ENCODE measurements at regions not wholly inside any gene's neighbourhood (a gene's known extent, or its start where the extent isn't known, plus 50 kb on each side); places are given as distances from the start of the nearest gene placed in this dataset.

DNA sequence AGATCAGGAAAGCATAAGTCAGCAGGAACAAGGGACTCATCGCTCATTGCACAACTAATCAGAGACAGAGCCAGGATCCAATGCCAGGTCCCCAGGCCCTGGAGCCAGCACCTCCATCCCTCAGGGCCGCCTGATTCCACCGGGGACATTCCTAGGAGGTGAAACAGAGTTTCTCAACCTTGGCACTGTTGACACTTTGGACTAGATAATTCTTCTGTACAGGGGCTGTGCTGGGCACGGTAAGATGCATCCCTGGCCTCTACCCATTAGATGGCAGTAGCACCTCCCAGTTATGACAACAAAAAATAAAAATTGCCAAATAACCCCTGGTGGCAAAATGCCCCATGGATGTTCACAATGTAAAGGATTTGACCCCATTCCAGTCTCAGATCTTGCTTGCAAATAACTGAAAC, 127.7 kb downstream of the MTHFS start (continued):
- TF ChIP-seq ZBTB49 (tag by site-specific recombination; IDR thresholded peaks at IDR 0.05; ENCODE audit: low read depth) (no peak), KLF10 (tag by site-specific recombination; IDR thresholded peaks at IDR 0.05) (no peak), ZNF660 (tag by site-specific recombination; IDR thresholded peaks at IDR 0.05) (no peak), ZNF239 (tag by site-specific recombination; IDR thresholded peaks at IDR 0.05) (no peak), GLI2 (tag by site-specific recombination; IDR thresholded peaks at IDR 0.05; ENCODE audit: borderline replicate concordance, low read depth) (no peak), ZNF501 (tag by site-specific recombination; IDR thresholded peaks at IDR 0.05) (no peak), ZFP41 (tag by site-specific recombination; IDR thresholded peaks at IDR 0.05; ENCODE audit: borderline replicate concordance) (no peak)

DNA sequence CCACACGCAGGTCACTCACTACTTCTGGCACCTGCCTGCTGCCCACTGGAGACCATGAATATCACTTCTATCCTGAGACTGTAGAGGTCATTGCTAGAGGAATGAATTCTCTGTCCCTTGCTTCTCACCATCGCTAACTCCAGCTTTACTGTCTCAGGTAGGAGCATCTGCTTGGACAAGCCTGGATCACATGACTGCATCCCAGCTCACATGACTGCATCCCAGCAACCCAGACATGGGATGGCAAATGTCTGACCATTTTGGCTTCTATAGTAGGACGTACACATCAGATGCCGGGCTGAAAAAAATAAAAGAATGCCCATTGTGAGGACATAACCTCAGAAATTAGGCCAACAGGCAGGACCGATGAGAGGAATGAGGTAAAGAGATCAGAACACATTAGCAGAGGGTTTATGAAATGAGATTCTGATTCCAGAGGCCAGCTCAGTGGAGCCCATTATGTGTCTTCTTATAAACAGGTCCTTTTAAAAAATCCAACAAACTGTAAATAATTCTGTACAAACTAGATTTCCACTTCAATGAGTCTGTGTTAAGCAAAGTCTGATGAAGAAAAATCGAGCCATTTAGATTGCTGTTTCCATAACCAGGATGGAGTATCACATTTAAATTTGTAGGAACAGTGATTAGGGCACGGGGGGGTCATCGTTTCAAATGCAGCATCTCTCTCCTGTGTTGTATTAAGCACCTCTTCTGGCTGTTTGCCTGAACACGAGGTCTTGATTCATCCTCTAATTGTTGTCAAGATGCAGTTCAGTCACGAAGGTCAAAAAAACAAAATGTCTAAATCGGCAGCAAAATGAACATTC, 126.7 kb downstream of the MTHFS start:
- Histone ChIP-seq H3K27ac (ENCODE audit: extremely low read depth, low read depth, low read length) (no peak overlapping the region), H3K4me3 (ENCODE audit: low read depth, low read length) (no peak overlapping the region), H3K9me3 (ENCODE audit: control insufficient read depth, insufficient read depth, low read depth, low read length) (no peaks in the 10 kb centered on the region), H3K36me3 (ENCODE audit: control insufficient read depth in 2 of 2, insufficient read depth in 1 of 2, low read length in 2 of 2) (no peaks in the 10 kb centered on the region), H3K4me1 (ENCODE audit: control insufficient read depth, insufficient read depth, low read length) (no peaks in the 10 kb centered on the region)
- TF ChIP-seq ZNF132 (tag by site-specific recombination; IDR thresholded peaks at IDR 0.05; ENCODE audit: borderline replicate concordance) = no peak
- TF ChIP-seq, protein P1, sequence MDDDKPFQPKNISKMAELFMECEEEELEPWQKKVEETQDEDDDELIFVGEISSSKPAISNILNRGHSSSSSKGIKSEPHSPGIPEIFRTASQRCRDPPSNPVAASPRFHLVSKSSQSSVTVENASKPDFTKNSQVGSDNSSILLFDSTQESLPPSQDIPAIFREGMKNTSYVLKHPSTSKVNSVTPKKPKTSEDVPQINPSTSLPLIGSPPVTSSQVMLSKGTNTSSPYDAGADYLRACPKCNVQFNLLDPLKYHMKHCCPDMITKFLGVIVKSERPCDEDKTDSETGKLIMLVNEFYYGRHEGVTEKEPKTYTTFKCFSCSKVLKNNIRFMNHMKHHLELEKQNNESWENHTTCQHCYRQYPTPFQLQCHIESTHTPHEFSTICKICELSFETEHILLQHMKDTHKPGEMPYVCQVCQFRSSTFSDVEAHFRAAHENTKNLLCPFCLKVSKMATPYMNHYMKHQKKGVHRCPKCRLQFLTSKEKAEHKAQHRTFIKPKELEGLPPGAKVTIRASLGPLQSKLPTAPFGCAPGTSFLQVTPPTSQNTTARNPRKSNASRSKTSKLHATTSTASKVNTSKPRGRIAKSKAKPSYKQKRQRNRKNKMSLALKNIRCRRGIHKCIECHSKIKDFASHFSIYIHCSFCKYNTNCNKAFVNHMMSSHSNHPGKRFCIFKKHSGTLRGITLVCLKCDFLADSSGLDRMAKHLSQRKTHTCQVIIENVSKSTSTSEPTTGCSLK (tag by site-specific recombination; IDR thresholded peaks at IDR 0.05) = no peak
- no peak for TF ChIP-seq ZFP37 (tag by site-specific recombination; IDR thresholded peaks at IDR 0.05)
- no peak for TF ChIP-seq IKZF3 (tag by site-specific recombination; IDR thresholded peaks at IDR 0.05)
- no peak for TF ChIP-seq SCRT2 (tag by site-specific recombination; IDR thresholded peaks at IDR 0.05)
- TF ChIP-seq ZBTB48 (tag by site-specific recombination; IDR thresholded peaks at IDR 0.05) = no peak
- TF ChIP-seq SALL2 (tag by site-specific recombination; IDR thresholded peaks at IDR 0.05; ENCODE audit: borderline replicate concordance) = no peak
- no peak for TF ChIP-seq GFI1B (tag by site-specific recombination; IDR thresholded peaks at IDR 0.05)
- no peak for TF ChIP-seq TSHZ1 (tag by site-specific recombination; IDR thresholded peaks at IDR 0.05; ENCODE audit: borderline replicate concordance)
- no peak for TF ChIP-seq KLF16 (tag by site-specific recombination; IDR thresholded peaks at IDR 0.05)
- TF ChIP-seq ZNF146 (tag by site-specific recombination; IDR thresholded peaks at IDR 0.05) = no peak
- no peak for TF ChIP-seq ZNF221 (tag by site-specific recombination; IDR thresholded peaks at IDR 0.05; ENCODE audit: borderline replicate concordance)
- TF ChIP-seq, protein P2, sequence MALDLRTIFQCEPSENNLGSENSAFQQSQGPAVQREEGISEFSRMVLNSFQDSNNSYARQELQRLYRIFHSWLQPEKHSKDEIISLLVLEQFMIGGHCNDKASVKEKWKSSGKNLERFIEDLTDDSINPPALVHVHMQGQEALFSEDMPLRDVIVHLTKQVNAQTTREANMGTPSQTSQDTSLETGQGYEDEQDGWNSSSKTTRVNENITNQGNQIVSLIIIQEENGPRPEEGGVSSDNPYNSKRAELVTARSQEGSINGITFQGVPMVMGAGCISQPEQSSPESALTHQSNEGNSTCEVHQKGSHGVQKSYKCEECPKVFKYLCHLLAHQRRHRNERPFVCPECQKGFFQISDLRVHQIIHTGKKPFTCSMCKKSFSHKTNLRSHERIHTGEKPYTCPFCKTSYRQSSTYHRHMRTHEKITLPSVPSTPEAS (tag by site-specific recombination; IDR thresholded peaks at IDR 0.05) = no peak
- TF ChIP-seq ZNF571 (tag by site-specific recombination; IDR thresholded peaks at IDR 0.05) = no peak
- no peak for TF ChIP-seq ZNF701 (tag by site-specific recombination; IDR thresholded peaks at IDR 0.05)
- POLR2A ChIA-PET = no interaction called here
- CTCF ChIA-PET = interaction anchor here (0.6 to 1.7 kb wide), 5 partner anchors 9 to 389 kb away, joined by 3 to 5 read pairs (median 3); no protein-coding TSS in a partner anchor
